ENCODE measurements at regions not wholly inside any gene's neighbourhood (a gene's known extent, or its start where the extent isn't known, plus 50 kb on each side); places are given as distances from the start of the nearest gene placed in this dataset.

DNA sequence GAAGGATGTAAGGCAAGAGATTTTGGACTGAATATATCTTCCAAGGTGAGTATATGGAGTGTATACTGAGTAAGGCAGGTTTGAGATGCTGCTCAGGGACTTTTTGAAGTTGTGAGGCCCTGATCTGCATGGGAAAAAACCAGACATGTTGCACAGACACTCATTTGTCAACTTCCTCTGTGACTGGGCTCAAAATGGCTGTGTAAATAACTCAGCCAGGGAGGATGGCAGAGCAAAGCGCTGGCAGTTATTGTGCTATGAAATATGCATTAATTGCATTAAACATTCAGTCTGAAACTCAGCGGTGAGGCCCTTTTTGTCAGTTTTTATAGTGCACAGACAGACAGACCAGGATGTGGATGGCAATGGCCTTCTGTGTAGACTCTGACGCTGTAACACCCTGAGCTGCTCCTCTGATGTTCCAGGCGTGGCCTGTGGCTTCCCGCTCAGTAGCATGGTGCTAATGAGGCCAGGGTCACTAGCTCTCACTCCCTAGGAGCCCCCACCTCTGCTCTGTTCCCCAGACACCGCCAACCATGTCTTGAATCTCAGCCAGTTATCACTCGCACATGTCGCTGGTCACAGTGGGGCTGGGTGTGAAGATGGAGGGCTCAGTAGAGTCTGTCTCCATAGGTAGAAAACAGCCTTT, 307.0 kb upstream of the PROX1 start:
- no peak overlapping the region for H2BK15ac ChIP-seq (ENCODE audit: low read depth, low read length)
- ChIA-PET CTCF (no interaction called here), POLR2A (ENCODE audit: unreplicated experiment) (no interaction called here)
- no peaks in the 10 kb centered on the region for H3K79me1 ChIP-seq (ENCODE audit: low read depth in 1 of 2, low read length in 2 of 2)
- no peak for TF ChIP-seq NFE2L2 (IDR thresholded peaks at IDR 0.05; ENCODE audit: low read depth, low read length)
- no peak for TF ChIP-seq MAZ (IDR thresholded peaks at IDR 0.05; ENCODE audit: borderline replicate concordance, low read depth, low read length)
- no peak for TF ChIP-seq CHD1 (IDR thresholded peaks at IDR 0.05; ENCODE audit: low read depth, low read length)
- no peak for TF ChIP-seq POLR2A (IDR thresholded peaks at IDR 0.05; ENCODE audit: low read depth, low read length)
- no peak for TF ChIP-seq RCOR1 (IDR thresholded peaks at IDR 0.05; ENCODE audit: insufficient replicate concordance, low read length)
- TF ChIP-seq USF2 (IDR thresholded peaks at IDR 0.05; ENCODE audit: low read depth, low read length) = no peak
- no peak for DNase-seq
- intact Hi-C loops (cut with micrococcal nuclease) (no loop called here), in situ Hi-C loops (cut with MboI; ENCODE audit: low sequenced_read_pairs) (no loop called here), dilution Hi-C loops (cut with HindIII; ENCODE audit: low sequenced_read_pairs, unreplicated experiment) (no loop called here)
- no peak for ATAC-seq (ENCODE audit: low read depth)
- no peak overlapping the region for H4K8ac ChIP-seq (ENCODE audit: low read depth in 2 of 2, low read length in 2 of 2)
- peaks cover 25% of the 10 kb centered on the region for H3K9me3 ChIP-seq (ENCODE audit: control insufficient read depth, insufficient read depth, low read length)
- H3K9ac ChIP-seq (ENCODE audit: low read depth, low read length) = no peak overlapping the region
- no peaks in the 10 kb centered on the region for H3K36me3 ChIP-seq (ENCODE audit: control insufficient read depth, insufficient read depth, low read length)
- H4K20me1 ChIP-seq (ENCODE audit: insufficient read depth, low read length) = no peaks in the 10 kb centered on the region
- no peak overlapping the region for H3K27ac ChIP-seq (ENCODE audit: insufficient read depth, low read length)
- 80% methylated on average over 1 of the region's 8 CpGs; no CpG with 5 or more reads in 1 of the 2 experiments for WGBS, 2 experiments (ENCODE audit: extremely low coverage in 2 of 2, insufficient read length in 1 of 2)
- H2AK5ac ChIP-seq (ENCODE audit: low read depth, low read length) = no peak overlapping the region
- no peak overlapping the region for H4K91ac ChIP-seq (ENCODE audit: insufficient read depth, low read depth, low read length)
- no peak overlapping the region for H3K4me3 ChIP-seq (ENCODE audit: insufficient read depth, low read depth, low read length)
- no peak overlapping the region for H3K4me2 ChIP-seq (ENCODE audit: low read depth, low read length)
- no peak overlapping the region for H4K5ac ChIP-seq (ENCODE audit: low read depth, low read length)
- no peak overlapping the region for H3K23ac ChIP-seq (ENCODE audit: low read depth, low read length)
- H3K14ac ChIP-seq (replicated peaks; ENCODE audit: low read depth, low read length) = no peak overlapping the region
- no peaks in the 10 kb centered on the region for H3K4me1 ChIP-seq (ENCODE audit: control insufficient read depth, insufficient read depth, low read length)
- no peak overlapping the region for H3K18ac ChIP-seq (ENCODE audit: low read depth, low read length)
- H2BK5ac ChIP-seq (ENCODE audit: low read depth, low read length, poor library complexity, severe bottlenecking) = no peak overlapping the region
- H3K9me1 ChIP-seq (ENCODE audit: insufficient read depth, low read length) = no peaks in the 10 kb centered on the region
- H3K27me3 ChIP-seq (ENCODE audit: control insufficient read depth, insufficient read depth, low read length) = no peaks in the 10 kb centered on the region
- no peak overlapping the region for H2AFZ ChIP-seq (replicated peaks; ENCODE audit: low read length, poor library complexity)
- H2BK120ac ChIP-seq (ENCODE audit: low read depth, low read length) = no peak overlapping the region
- no peak overlapping the region for H2BK20ac ChIP-seq (ENCODE audit: low read depth, low read length)
- no TSS peak for BruUV-seq (replicated peaks)
- no peak overlapping the region for H2AK9ac ChIP-seq (replicated peaks; ENCODE audit: low read depth, low read length, poor library complexity)
- H3K56ac ChIP-seq (ENCODE audit: extremely low read depth, insufficient read depth, low read length) = no peak overlapping the region
- no peak overlapping the region for H3K4ac ChIP-seq (ENCODE audit: low read depth, low read length)

All from IMR-90 (cell line).